ENCODE measurements at regions not wholly inside any gene's neighbourhood (a gene's known extent, or its start where the extent isn't known, plus 50 kb on each side); places are given as distances from the start of the nearest gene placed in this dataset.

GRCh38 chrX:9204560-9204959 is 170.6 kb upstream of the FAM9B start:
- no peak for DNase-seq
- no peaks in the 10 kb centered on the region for H3K27me3 Mint-ChIP-seq
- no peaks in the 10 kb centered on the region for H3K36me3 Mint-ChIP-seq
- H3K4me1 Mint-ChIP-seq = peaks cover 12% of the 10 kb centered on the region
- no peak overlapping the region for H3K4me3 Mint-ChIP-seq
- H3K27ac Mint-ChIP-seq = no peak overlapping the region
- H3K9me3 Mint-ChIP-seq = no peaks in the 10 kb centered on the region

GRCh38 chrX:9205599-9206223 is 171.8 kb upstream of the FAM9B start:
- H3K9me3 Mint-ChIP-seq = no peaks in the 10 kb centered on the region
- H3K36me3 Mint-ChIP-seq = no peaks in the 10 kb centered on the region
- DNase-seq = no peak
- no peak overlapping the region for H3K4me3 Mint-ChIP-seq
- H3K27me3 Mint-ChIP-seq = no peaks in the 10 kb centered on the region
- peaks cover 12% of the 10 kb centered on the region for H3K4me1 Mint-ChIP-seq
- peak overlapping the region; percentile 9 for H3K27ac Mint-ChIP-seq

GRCh38 chrX:9207142-9207541 is 173.2 kb upstream of the FAM9B start:
- Mint-ChIP-seq H3K4me3 (no peak overlapping the region), H3K36me3 (no peaks in the 10 kb centered on the region), H3K27ac (no peak overlapping the region), H3K9me3 (no peaks in the 10 kb centered on the region), H3K27me3 (no peaks in the 10 kb centered on the region), H3K4me1 (peaks cover 12% of the 10 kb centered on the region)
- no peak for DNase-seq

GRCh38 chrX:9211269-9211668 is 177.3 kb upstream of the FAM9B start:
- Mint-ChIP-seq H3K27me3 (no peaks in the 10 kb centered on the region), H3K36me3 (no peaks in the 10 kb centered on the region), H3K4me1 (peaks cover 7% of the 10 kb centered on the region), H3K9me3 (peaks cover 1% of the 10 kb centered on the region), H3K27ac (no peak overlapping the region), H3K4me3 (no peak overlapping the region)
- no peak for DNase-seq

GRCh38 chrX:9221781-9222180 is 187.9 kb upstream of the FAM9B start:
- H3K4me1 Mint-ChIP-seq = no peaks in the 10 kb centered on the region
- H3K9me3 Mint-ChIP-seq = peaks cover 4% of the 10 kb centered on the region

GRCh38 chrX:9222299-9222698 is 188.4 kb upstream of the FAM9B start:
- H3K36me3 Mint-ChIP-seq = no peaks in the 10 kb centered on the region
- no peaks in the 10 kb centered on the region for H3K27me3 Mint-ChIP-seq
- H3K9me3 Mint-ChIP-seq = peaks cover 4% of the 10 kb centered on the region
- no peaks in the 10 kb centered on the region for H3K4me1 Mint-ChIP-seq
- no peak overlapping the region for H3K27ac Mint-ChIP-seq
- H3K4me3 Mint-ChIP-seq = no peak overlapping the region
- DNase-seq = no peak

More at GRCh38 chrX:9221781-9222180, 187.9 kb upstream of the FAM9B start:
- Mint-ChIP-seq H3K36me3 (no peaks in the 10 kb centered on the region), H3K4me3 (no peak overlapping the region), H3K27ac (no peak overlapping the region), H3K27me3 (no peaks in the 10 kb centered on the region)
- DNase-seq = no peak

GRCh38 chrX:9227276-9227675 is 193.3 kb upstream of the FAM9B start:
- Mint-ChIP-seq H3K36me3 (no peaks in the 10 kb centered on the region), H3K9me3 (peaks cover 4% of the 10 kb centered on the region), H3K27me3 (no peaks in the 10 kb centered on the region), H3K27ac (no peak overlapping the region), H3K4me1 (peaks cover 4% of the 10 kb centered on the region), H3K4me3 (no peak overlapping the region)
- DNase-seq = no peak

- H3K27me3 Mint-ChIP-seq = no peaks in the 10 kb centered on the region
- no peak for DNase-seq
- H3K36me3 Mint-ChIP-seq = no peaks in the 10 kb centered on the region
These were observed 197.6 kb upstream of the FAM9B start for GRCh38 chrX:9231491-9231890.

GRCh38 chrX:9233141-9233540 is 199.2 kb upstream of the FAM9B start:
- Mint-ChIP-seq H3K27me3 (no peaks in the 10 kb centered on the region), H3K36me3 (no peaks in the 10 kb centered on the region), H3K4me1 (peaks cover 4% of the 10 kb centered on the region)

More at GRCh38 chrX:9231491-9231890, 197.6 kb upstream of the FAM9B start:
- Mint-ChIP-seq H3K9me3 (no peaks in the 10 kb centered on the region), H3K27ac (no peak overlapping the region), H3K4me3 (no peak overlapping the region), H3K4me1 (peaks cover 4% of the 10 kb centered on the region)

GRCh38 chrX:9234315-9234714 is 200.4 kb upstream of the FAM9B start:
- Mint-ChIP-seq H3K27ac (no peak overlapping the region), H3K9me3 (no peaks in the 10 kb centered on the region), H3K27me3 (no peaks in the 10 kb centered on the region), H3K4me1 (peaks cover 4% of the 10 kb centered on the region), H3K36me3 (no peaks in the 10 kb centered on the region), H3K4me3 (no peak overlapping the region)
- no peak for DNase-seq

More at GRCh38 chrX:9233141-9233540, 199.2 kb upstream of the FAM9B start:
- Mint-ChIP-seq H3K9me3 (no peaks in the 10 kb centered on the region), H3K27ac (no peak overlapping the region), H3K4me3 (no peak overlapping the region)
- DNase-seq = no peak

- Mint-ChIP-seq H3K9me3 (no peaks in the 10 kb centered on the region), H3K36me3 (no peaks in the 10 kb centered on the region), H3K27me3 (no peaks in the 10 kb centered on the region), H3K27ac (no peak overlapping the region), H3K4me3 (no peak overlapping the region), H3K4me1 (peaks cover 4% of the 10 kb centered on the region)
- DNase-seq = no peak
These were observed 201.8 kb upstream of the FAM9B start for GRCh38 chrX:9235722-9236121.

- no peaks in the 10 kb centered on the region for H3K27me3 Mint-ChIP-seq
- no peaks in the 10 kb centered on the region for H3K4me1 Mint-ChIP-seq
- no peak for DNase-seq
- H3K4me3 Mint-ChIP-seq = no peak overlapping the region
- H3K9me3 Mint-ChIP-seq = no peaks in the 10 kb centered on the region
- no peak overlapping the region for H3K27ac Mint-ChIP-seq
- no peaks in the 10 kb centered on the region for H3K36me3 Mint-ChIP-seq
These were observed 207.0 kb upstream of the FAM9B start for GRCh38 chrX:9240956-9241355.

- Mint-ChIP-seq H3K4me1 (no peaks in the 10 kb centered on the region), H3K27ac (no peak overlapping the region), H3K27me3 (no peaks in the 10 kb centered on the region)
These were observed 207.5 kb upstream of the FAM9B start for GRCh38 chrX:9241427-9241826.

GRCh38 chrX:9249051-9249846 is 215.3 kb upstream of the FAM9B start:
- Mint-ChIP-seq H3K36me3 (no peaks in the 10 kb centered on the region), H3K27ac (no peak overlapping the region), H3K9me3 (no peaks in the 10 kb centered on the region), H3K27me3 (no peaks in the 10 kb centered on the region), H3K4me3 (no peak overlapping the region), H3K4me1 (peaks cover 2% of the 10 kb centered on the region)
- no peak for DNase-seq

More at GRCh38 chrX:9241427-9241826, 207.5 kb upstream of the FAM9B start:
- Mint-ChIP-seq H3K36me3 (no peaks in the 10 kb centered on the region), H3K9me3 (no peaks in the 10 kb centered on the region), H3K4me3 (no peak overlapping the region)
- no peak for DNase-seq

- Mint-ChIP-seq H3K27ac (no peak overlapping the region), H3K9me3 (no peaks in the 10 kb centered on the region), H3K36me3 (no peaks in the 10 kb centered on the region), H3K27me3 (no peaks in the 10 kb centered on the region), H3K4me3 (no peak overlapping the region), H3K4me1 (peaks cover 2% of the 10 kb centered on the region)
- no peak for DNase-seq
These were observed 212.7 kb upstream of the TBL1X start for GRCh38 chrX:9252182-9252581.

- no peak overlapping the region for H3K27ac Mint-ChIP-seq
- no peaks in the 10 kb centered on the region for H3K36me3 Mint-ChIP-seq
- no peak for DNase-seq
- H3K9me3 Mint-ChIP-seq = no peaks in the 10 kb centered on the region
- no peak overlapping the region for H3K4me3 Mint-ChIP-seq
- peaks cover 8% of the 10 kb centered on the region for H3K4me1 Mint-ChIP-seq
- no peaks in the 10 kb centered on the region for H3K27me3 Mint-ChIP-seq
These were observed 211.6 kb upstream of the TBL1X start for GRCh38 chrX:9253211-9253610.
